PC-9 (cell line): ENCODE measurements at regions not wholly inside any gene's neighbourhood (a gene's known extent, or its start where the extent isn't known, plus 50 kb on each side); places are given as distances from the start of the nearest gene placed in this dataset.

ENCODE experiments used
- EZH2 ChIP-seq: fragments of 200-600 bp; sonication (generic); IDR thresholded peaks from 2 replicates; pipeline ENCODE4 v1.8.0; 2017; ENCODE audit warnings: antibody characterized with exemption, low read depth
- TF ChIP-seq, protein P1 (sequence below): fragments of 200-600 bp; sonication (generic); conservative IDR thresholded peaks from 2 replicates; pipeline ENCODE4 v1.6.1; 2017; ENCODE audit warnings: mixed run types, antibody characterized with exemption, mild to moderate bottlenecking, moderate library complexity

DNA sequence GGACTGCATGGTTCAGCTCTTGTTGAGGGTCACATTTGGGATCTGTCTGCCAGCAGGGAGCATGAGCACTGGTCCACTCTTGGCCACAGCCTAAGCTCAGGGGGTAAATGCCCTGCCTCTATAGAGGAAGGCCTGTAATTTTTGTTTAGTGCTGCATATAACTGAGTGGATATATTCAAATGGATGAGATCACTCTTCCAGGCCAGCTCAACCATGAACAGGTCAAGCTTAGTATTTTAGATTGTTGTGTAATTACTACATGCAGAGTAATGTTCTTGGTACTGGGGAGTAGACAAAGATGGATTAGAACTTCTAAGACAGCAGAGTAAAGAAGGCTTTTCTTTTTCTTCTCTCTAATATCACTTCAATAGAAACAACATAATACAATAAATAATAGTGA lies 376.9 kb downstream of the GPATCH2 start:
- TF ChIP-seq, protein P1, sequence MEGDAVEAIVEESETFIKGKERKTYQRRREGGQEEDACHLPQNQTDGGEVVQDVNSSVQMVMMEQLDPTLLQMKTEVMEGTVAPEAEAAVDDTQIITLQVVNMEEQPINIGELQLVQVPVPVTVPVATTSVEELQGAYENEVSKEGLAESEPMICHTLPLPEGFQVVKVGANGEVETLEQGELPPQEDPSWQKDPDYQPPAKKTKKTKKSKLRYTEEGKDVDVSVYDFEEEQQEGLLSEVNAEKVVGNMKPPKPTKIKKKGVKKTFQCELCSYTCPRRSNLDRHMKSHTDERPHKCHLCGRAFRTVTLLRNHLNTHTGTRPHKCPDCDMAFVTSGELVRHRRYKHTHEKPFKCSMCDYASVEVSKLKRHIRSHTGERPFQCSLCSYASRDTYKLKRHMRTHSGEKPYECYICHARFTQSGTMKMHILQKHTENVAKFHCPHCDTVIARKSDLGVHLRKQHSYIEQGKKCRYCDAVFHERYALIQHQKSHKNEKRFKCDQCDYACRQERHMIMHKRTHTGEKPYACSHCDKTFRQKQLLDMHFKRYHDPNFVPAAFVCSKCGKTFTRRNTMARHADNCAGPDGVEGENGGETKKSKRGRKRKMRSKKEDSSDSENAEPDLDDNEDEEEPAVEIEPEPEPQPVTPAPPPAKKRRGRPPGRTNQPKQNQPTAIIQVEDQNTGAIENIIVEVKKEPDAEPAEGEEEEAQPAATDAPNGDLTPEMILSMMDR, result no peak
- no peak for TF ChIP-seq EZH2
